Kidney (tissue), 13 donors: ENCODE measurements at regions not wholly inside any gene's neighbourhood (a gene's known extent, or its start where the extent isn't known, plus 50 kb on each side); places are given as distances from the start of the nearest gene placed in this dataset.

Experiments
- DNase-seq, 5 donors: peaks; one replicate each; pipeline ENCODE4 v3.0.0-alpha.2; 2013 to 2020
- FAIRE-seq: peaks from 2 replicates; lab custom pipeline; 2012; peaks lifted over from hg19 to GRCh38; lab: Jason Lieb, UNC
- H3K27ac ChIP-seq, 2 donors: one replicate each; pipeline ENCODE4 v1.7.0; 2013; ENCODE audit warnings: low read depth in 2 of 2, low read length in 2 of 2, inconsistent platforms in 1 of 2
- H3K27me3 ChIP-seq: one replicate; pipeline ENCODE4 v1.7.1; 2013; ENCODE audit warnings: low read length, inconsistent platforms; ENCODE audit not compliant: control insufficient read depth, insufficient read depth
- H3K36me3 ChIP-seq, 3 donors: one replicate each; pipeline versions ENCODE4 v1.7.0 to v1.7.1; 2013; ENCODE audit warnings: low read length in 3 of 3, control low read depth in 1 of 3, inconsistent platforms in 1 of 3; ENCODE audit not compliant: insufficient read depth in 3 of 3, control insufficient read depth in 2 of 3
- H3K4me1 ChIP-seq, 3 donors: one replicate each; pipeline versions ENCODE4 v1.7.0 to v1.7.1; 2013; ENCODE audit warnings: low read length in 3 of 3, inconsistent platforms in 1 of 3, low read depth in 1 of 3; ENCODE audit not compliant: control insufficient read depth in 2 of 3, insufficient read depth in 2 of 3
- H3K4me3 ChIP-seq, 3 donors: one replicate each; pipeline versions ENCODE4 v1.7.0 to v1.8.1; 2013; ENCODE audit warnings: low read length in 3 of 3, control low read depth in 1 of 3, inconsistent platforms in 1 of 3
- H3K9ac ChIP-seq, 3 donors: one replicate each; pipeline versions ENCODE4 v1.7.0 to v1.7.1; 2013; ENCODE audit warnings: low read length in 3 of 3, control low read depth in 1 of 3, inconsistent platforms in 1 of 3
- H3K9me3 ChIP-seq, 3 donors: one replicate each; pipeline versions ENCODE4 v1.7.0 to v1.7.1; 2013; ENCODE audit warnings: low read length in 3 of 3, control low read depth in 1 of 3, inconsistent platforms in 1 of 3; ENCODE audit not compliant: control insufficient read depth in 2 of 3, insufficient read depth in 1 of 3
- intact Hi-C: fragments of 100-400 bp; cut with DNase I; formaldehyde crosslinking; loops from one replicate; pipeline ENCODE4 v1.11.1; 2022
- TF ChIP-seq, protein P1 (sequence below): IDR thresholded peaks from 3 replicates; pipeline ENCODE4 v1.5.1; 2012; ENCODE audit warnings: mild to moderate bottlenecking, moderate library complexity, borderline replicate concordance; ENCODE audit not compliant: insufficient read depth; ENCODE audit errors: extremely low read depth
- donor health status: control.
- donor health status: control.
- donor health status: control.
- donor health status: control.
- donor health status: control.
- donor health status: DM: yes; HTN: yes; CAD: no.
- donor health status: Normal renal cell carcinoma (clear cell type).

DNA sequence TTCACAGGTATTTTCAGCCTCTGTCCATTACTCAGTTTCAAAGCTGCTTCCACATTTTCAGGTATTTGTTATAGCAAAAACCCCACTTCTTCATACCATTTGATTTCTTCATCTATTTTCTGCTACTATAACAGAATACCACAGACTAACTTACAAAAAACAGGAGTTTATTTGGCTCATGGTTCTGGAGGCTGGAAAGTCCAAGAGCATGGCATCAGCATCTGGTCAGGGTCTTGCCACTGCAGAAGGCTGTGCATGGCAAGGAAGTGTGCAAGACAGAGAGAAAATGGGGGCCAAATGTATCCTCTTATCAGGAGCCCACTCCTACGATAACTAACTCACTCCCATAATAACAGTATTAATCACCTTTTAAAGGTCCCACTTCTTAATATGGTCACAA is 82.8 kb upstream of the FOXA2 start:
- DNase-seq: no peak
- intact Hi-C loops: no loop called here
- FAIRE-seq: no peak

DNA sequence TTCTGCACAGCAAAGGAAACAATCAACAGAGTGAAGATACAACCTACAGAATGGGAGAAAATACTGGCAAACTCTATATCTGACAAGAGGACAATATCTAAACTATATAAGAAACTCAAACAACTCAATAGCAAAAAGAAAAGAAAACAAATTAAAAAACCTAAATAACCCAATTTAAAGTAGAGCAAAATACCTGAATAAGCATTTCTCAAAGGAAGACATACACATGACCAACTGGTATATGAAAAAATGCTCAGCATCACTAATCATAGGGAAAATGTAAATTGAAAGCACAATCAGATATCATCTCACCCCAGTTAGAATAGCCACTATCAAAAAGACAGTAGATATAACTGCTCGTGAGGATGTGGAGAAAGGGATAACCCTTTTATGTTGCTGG is 87.8 kb upstream of the FOXA2 start:
- DNase-seq: no peak

More for the DNA sequence above, 82.8 kb upstream of the FOXA2 start:
- H3K9ac ChIP-seq: no peak overlapping the region
- H3K4me3 ChIP-seq: no peak overlapping the region
- no peaks in the 10 kb centered on the region for H3K36me3 ChIP-seq
- no peaks in the 10 kb centered on the region for H3K4me1 ChIP-seq
- no peak overlapping the region for H3K27ac ChIP-seq
- TF ChIP-seq, protein P1, sequence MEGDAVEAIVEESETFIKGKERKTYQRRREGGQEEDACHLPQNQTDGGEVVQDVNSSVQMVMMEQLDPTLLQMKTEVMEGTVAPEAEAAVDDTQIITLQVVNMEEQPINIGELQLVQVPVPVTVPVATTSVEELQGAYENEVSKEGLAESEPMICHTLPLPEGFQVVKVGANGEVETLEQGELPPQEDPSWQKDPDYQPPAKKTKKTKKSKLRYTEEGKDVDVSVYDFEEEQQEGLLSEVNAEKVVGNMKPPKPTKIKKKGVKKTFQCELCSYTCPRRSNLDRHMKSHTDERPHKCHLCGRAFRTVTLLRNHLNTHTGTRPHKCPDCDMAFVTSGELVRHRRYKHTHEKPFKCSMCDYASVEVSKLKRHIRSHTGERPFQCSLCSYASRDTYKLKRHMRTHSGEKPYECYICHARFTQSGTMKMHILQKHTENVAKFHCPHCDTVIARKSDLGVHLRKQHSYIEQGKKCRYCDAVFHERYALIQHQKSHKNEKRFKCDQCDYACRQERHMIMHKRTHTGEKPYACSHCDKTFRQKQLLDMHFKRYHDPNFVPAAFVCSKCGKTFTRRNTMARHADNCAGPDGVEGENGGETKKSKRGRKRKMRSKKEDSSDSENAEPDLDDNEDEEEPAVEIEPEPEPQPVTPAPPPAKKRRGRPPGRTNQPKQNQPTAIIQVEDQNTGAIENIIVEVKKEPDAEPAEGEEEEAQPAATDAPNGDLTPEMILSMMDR: no peak
- H3K27me3 ChIP-seq: no peaks in the 10 kb centered on the region
- peaks cover 0 to 6% (median 0%) of the 10 kb centered on the region in 3 donors for H3K9me3 ChIP-seq

DNA sequence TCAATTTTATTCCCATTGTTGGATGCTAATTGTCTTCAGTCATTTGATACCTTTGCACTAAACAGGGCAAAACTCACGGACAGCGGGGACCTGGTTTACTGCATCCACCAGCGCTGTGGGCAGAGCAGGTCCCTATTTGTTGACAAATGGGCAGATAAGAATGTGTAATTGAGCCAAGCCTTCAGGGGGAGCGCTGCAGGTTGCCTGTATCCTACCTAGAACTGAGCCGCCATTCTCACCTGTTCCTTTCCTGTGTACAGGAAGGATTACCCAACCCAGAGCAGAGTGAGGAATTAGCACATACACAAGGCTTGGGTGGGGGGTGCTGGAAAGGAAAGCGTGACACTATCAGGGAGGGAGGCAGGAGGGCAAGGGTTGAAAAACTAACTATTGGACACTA is 89.1 kb upstream of the FOXA2 start:
- Histone ChIP-seq H3K36me3 (no peaks in the 10 kb centered on the region), H3K4me3 (no peak overlapping the region), H3K9ac (no peak overlapping the region), H3K27ac (no peak overlapping the region), H3K4me1 (no peaks in the 10 kb centered on the region), H3K9me3 (peaks cover 0 to 6% (median 0%) of the 10 kb centered on the region in 3 donors), H3K27me3 (no peaks in the 10 kb centered on the region)
- TF ChIP-seq, protein P1: no peak
- DNase-seq (no peak), FAIRE-seq (no peak)
- intact Hi-C loops: no loop called here

More for the DNA sequence above, 87.8 kb upstream of the FOXA2 start:
- intact Hi-C loops: no loop called here
- Histone ChIP-seq H3K9ac (no peak overlapping the region), H3K27ac (no peak overlapping the region), H3K4me3 (no peak overlapping the region), H3K27me3 (no peaks in the 10 kb centered on the region), H3K9me3 (peaks cover 0 to 6% (median 0%) of the 10 kb centered on the region in 3 donors), H3K36me3 (no peaks in the 10 kb centered on the region), H3K4me1 (no peaks in the 10 kb centered on the region)
- FAIRE-seq: no peak
- TF ChIP-seq, protein P1: no peak

GRCh38 chr20:22675341-22675740 is 91.0 kb upstream of the FOXA2 start:
- FAIRE-seq (no peak), DNase-seq (no peak)
- H3K27me3 ChIP-seq: no peaks in the 10 kb centered on the region
- H3K4me3 ChIP-seq: no peak overlapping the region
- H3K27ac ChIP-seq: no peak overlapping the region
- TF ChIP-seq, protein P1: no peak
- intact Hi-C loops: no loop called here
- no peak overlapping the region for H3K9ac ChIP-seq
- no peaks in the 10 kb centered on the region for H3K4me1 ChIP-seq
- H3K36me3 ChIP-seq: no peaks in the 10 kb centered on the region
- peaks cover 0 to 6% (median 0%) of the 10 kb centered on the region in 3 donors for H3K9me3 ChIP-seq
